ENCODE measurements at regions not wholly inside any gene's neighbourhood (a gene's known extent, or its start where the extent isn't known, plus 50 kb on each side); places are given as distances from the start of the nearest gene placed in this dataset.
"Not testable (repeated sequence)": the region's sequence is repeated elsewhere in the genome, so short reads cannot be mapped to it uniquely, and the experiment has no call there.

DNA sequence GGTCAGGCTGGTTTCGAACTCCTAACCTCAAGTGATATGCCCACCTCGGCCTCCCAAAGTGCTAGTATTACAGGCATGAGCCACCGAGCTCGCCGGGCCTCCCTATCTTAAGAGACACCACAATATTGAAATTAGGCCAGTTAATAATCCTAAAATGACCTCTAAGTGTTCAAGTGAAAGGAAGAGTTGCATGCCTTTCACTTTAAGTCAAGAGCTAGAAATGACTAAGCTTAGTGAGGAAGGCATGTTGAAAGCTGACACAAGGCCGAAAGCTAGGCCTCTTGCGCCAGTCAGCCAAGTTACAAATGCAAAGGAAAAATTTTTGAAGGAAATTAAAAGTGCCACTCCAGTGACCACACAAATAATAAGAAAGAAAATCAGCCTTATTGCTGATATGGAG, 144.5 kb upstream of the FNDC3A start:
- intact Hi-C loops (cut with micrococcal nuclease) = no loop called here
- H3K27me3 Mint-ChIP-seq (ENCODE audit: low read depth) = no peaks in the 10 kb centered on the region
- peaks cover 20% of the 10 kb centered on the region for H3K9me3 Mint-ChIP-seq
- peaks cover 48% of the 10 kb centered on the region for H3K4me1 Mint-ChIP-seq (ENCODE audit: low read depth)
- CTCF ChIA-PET = no interaction called here
- no peak overlapping the region for H3K4me3 Mint-ChIP-seq
- H3K36me3 Mint-ChIP-seq (ENCODE audit: low read depth) = peaks cover 11% of the 10 kb centered on the region
- H3K27ac Mint-ChIP-seq = no peak overlapping the region
- DNase-seq = no peak

DNA sequence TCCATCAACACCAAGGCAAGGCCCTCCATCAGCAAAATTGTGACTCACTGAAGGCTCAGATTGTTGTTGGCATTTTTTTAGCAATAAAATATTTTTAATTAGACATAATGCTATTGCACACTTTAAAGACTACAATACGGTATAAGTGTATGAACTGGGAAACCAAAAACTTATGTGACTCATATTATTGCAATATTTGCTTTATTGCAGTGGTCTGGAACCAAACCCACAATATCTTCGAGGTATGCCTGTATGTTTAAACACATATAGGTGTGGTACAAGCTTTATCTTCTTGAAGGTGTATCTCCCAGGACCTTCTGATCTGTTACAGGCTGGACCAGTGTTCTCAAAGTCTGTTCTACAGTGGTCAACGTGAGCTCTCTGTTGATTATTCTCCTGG, 142.3 kb upstream of the FNDC3A start:
- no peak overlapping the region for H3K4me3 Mint-ChIP-seq
- intact Hi-C loops (cut with micrococcal nuclease) = no loop called here
- H3K27me3 Mint-ChIP-seq (ENCODE audit: low read depth) = no peaks in the 10 kb centered on the region
- peaks cover 31% of the 10 kb centered on the region for H3K4me1 Mint-ChIP-seq (ENCODE audit: low read depth)
- DNase-seq = no peak
- no peak overlapping the region for H3K27ac Mint-ChIP-seq
- CTCF ChIA-PET = no interaction called here
- H3K9me3 Mint-ChIP-seq = peaks cover 2% of the 10 kb centered on the region
- peaks cover 3% of the 10 kb centered on the region for H3K36me3 Mint-ChIP-seq (ENCODE audit: low read depth)

DNA sequence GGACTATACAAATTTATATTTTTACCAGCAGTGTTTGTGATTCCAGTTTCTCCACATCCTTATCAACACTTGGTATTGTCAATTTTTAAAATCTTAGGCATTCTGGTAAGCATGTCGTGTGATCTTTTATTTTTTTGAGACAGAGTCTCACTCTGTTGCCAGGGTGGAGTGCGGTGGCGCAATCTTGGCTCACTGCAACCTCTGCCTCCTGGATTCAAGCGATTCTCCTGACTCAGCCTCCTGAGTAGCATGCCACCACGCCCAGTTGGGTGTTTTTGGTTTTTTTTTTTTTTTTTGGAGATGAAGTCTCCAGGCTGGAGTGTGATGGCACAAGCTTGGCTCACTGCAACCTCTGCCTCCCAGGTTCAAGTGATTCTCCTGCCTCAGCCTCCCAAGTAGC, 140.4 kb upstream of the FNDC3A start:
- DNase-seq; H3K27ac Mint-ChIP-seq; H3K9me3 Mint-ChIP-seq; H3K27me3 Mint-ChIP-seq (ENCODE audit: low read depth); CTCF ChIA-PET; H3K4me3 Mint-ChIP-seq; H3K36me3 Mint-ChIP-seq (ENCODE audit: low read depth); intact Hi-C loops (cut with micrococcal nuclease): not testable (repeated sequence)
- peaks cover 11% of the 10 kb centered on the region for H3K4me1 Mint-ChIP-seq (ENCODE audit: low read depth)

DNA sequence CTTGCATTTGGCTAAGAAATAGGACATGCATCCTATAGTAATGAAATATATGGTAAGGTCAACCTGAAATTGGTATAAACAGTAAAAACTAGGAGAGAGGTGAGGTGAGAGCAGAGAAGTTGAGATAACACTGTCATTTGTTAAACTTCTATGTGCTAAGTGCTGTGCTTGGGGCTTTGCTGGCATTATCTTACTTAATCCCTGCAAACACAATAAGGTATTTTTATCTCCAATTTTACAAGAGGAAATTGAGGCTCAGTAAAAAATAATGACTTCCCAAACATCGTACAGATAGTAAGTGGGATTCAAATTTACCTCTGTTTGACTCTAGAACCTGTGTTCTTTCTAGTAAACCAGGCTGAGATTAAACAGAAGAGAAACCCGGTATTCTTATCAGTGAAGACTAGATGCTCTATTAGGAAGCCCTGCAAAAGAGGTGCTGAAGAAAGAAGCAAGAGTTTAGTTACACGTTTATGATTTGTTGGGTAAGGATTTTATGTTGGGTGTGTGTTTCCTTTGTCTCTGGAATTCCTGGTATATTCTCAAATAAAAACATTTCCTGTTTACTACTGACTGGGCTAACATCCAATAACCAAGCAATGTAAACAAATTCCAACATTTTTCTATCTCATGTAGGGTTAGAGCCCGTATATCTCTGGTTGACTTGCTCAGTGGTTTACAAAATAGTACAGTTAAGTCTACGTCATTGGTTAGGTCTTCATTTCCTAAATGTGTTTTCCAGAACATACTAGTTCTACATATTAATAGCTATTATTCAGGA, 137.3 kb upstream of the FNDC3A start:
- H3K36me3 Mint-ChIP-seq (ENCODE audit: low read depth) = peaks cover 3% of the 10 kb centered on the region
- intact Hi-C loops (cut with micrococcal nuclease) = no loop called here
- CTCF ChIA-PET = no interaction called here
- H3K9me3 Mint-ChIP-seq = peaks cover 2% of the 10 kb centered on the region
- no peak overlapping the region for H3K4me3 Mint-ChIP-seq
- no peaks in the 10 kb centered on the region for H3K4me1 Mint-ChIP-seq (ENCODE audit: low read depth)
- no peak for DNase-seq
- no peak overlapping the region for H3K27ac Mint-ChIP-seq
- H3K27me3 Mint-ChIP-seq (ENCODE audit: low read depth) = no peaks in the 10 kb centered on the region

DNA sequence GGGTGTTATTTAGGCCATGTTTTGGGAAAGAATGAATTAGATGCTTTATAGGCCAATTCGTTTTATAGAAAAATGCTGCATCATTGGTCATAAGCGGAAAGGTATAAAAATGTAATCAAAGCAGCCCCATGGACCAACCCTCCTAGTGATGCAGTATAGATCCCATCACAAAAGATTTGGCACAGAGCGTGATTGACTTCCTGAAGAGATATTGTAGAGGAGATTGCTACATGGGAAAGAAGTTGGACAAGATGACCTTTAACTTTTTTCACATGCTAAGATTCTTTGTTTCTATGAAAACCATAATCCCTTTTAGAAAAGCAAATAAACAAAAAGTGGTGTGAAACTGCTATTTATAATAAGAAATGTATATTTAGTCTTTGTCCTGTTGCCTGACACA, 136.5 kb upstream of the FNDC3A start:
- no peaks in the 10 kb centered on the region for H3K27me3 Mint-ChIP-seq (ENCODE audit: low read depth)
- H3K36me3 Mint-ChIP-seq (ENCODE audit: low read depth) = no peaks in the 10 kb centered on the region
- intact Hi-C loops (cut with micrococcal nuclease) = no loop called here
- no peak overlapping the region for H3K4me3 Mint-ChIP-seq
- CTCF ChIA-PET = no interaction called here
- no peaks in the 10 kb centered on the region for H3K4me1 Mint-ChIP-seq (ENCODE audit: low read depth)
- no peak for DNase-seq
- no peaks in the 10 kb centered on the region for H3K9me3 Mint-ChIP-seq
- H3K27ac Mint-ChIP-seq = no peak overlapping the region

DNA sequence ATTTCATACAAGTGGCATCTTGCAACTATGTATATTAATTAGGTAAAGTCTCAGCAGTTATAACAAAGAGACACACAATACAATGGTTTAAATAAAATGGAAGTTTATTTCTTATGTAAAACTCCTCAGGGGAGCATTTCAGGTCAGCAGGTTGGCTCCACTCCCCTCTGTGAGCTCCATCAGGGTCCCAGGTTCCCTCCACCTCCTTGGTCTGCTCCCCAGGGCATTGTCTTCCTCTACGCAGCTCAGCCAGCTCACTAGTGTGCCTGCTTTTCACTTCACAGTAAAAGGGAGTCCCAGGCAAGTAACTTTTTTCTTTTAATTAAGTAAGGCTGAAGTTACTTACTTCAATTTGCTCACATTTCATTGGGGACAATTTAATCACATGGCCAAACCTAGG, 135.3 kb upstream of the FNDC3A start:
- CTCF ChIA-PET = interaction anchor here (0.7 to 1.0 kb wide), 2 partner anchors 10 to 21 kb away, joined by 3 to 4 read pairs; no protein-coding TSS in a partner anchor
- Mint-ChIP-seq H3K4me3 (no peak overlapping the region), H3K27ac (no peak overlapping the region), H3K27me3 (ENCODE audit: low read depth) (no peaks in the 10 kb centered on the region), H3K4me1 (ENCODE audit: low read depth) (no peaks in the 10 kb centered on the region), H3K9me3 (no peaks in the 10 kb centered on the region), H3K36me3 (ENCODE audit: low read depth) (no peaks in the 10 kb centered on the region)
- intact Hi-C loops (cut with micrococcal nuclease) = no loop called here
- no peak for DNase-seq

DNA sequence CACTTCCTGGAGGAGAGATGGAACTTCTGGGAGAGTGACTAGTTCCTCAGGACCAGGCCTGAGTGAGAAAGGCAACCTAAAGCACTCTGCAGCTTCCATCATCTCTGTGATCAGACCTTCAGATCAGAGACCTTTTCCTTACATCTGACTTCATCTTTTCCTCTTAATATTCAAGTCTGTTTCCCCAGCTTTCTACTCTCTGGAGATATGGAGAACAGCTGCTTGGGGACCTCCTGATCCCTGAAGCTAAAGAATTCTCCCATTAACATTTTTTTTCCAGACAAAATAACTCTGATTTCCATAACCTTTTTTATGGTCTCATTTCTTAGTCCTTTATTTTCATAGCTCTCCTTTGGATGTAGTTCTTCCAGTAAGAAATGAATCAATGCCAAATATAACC, 133.4 kb upstream of the FNDC3A start:
- intact Hi-C loops (cut with micrococcal nuclease) = no loop called here
- Mint-ChIP-seq H3K9me3 (no peaks in the 10 kb centered on the region), H3K27ac (no peak overlapping the region), H3K36me3 (ENCODE audit: low read depth) (no peaks in the 10 kb centered on the region), H3K4me1 (ENCODE audit: low read depth) (no peaks in the 10 kb centered on the region), H3K4me3 (no peak overlapping the region), H3K27me3 (ENCODE audit: low read depth) (no peaks in the 10 kb centered on the region)
- CTCF ChIA-PET = no interaction called here
- no peak for DNase-seq

DNA sequence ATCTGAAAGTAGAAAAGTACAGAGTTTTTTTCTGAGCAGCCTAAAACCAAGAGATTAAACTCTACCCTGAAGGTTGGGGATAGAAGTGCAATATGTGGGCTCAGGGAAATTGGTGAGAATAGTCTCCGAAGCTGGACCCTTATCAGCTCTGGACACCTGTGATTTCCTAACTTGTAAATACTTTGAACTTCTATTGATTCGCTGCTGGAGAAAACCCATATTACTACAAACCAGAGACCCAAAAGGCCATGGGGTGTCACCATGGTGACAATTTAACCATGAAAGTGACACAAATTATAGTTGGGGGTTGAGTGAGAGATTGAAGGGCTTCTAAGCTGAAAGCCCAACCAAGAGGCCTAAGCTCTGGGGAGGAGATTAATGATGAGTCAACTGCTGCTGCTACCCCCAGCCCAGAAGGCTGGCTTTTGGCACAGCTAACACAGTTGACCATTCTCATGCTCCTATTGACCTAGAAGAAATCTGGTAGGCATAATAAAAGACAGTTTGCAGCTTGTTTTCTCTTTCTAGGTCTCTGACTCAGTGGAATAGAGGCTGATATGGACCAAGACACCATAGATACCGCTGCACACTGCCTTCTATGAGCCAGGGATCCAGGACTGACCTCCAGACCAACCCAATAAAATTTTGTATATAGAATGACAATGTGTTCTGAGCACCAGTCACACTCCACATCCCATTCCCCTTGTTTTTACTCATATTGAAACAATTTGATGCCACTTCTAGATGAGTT, 131.9 kb upstream of the FNDC3A start:
- no peak for DNase-seq
- H3K36me3 Mint-ChIP-seq (ENCODE audit: low read depth) = no peaks in the 10 kb centered on the region
- no peak overlapping the region for H3K27ac Mint-ChIP-seq
- H3K9me3 Mint-ChIP-seq = no peaks in the 10 kb centered on the region
- H3K4me1 Mint-ChIP-seq (ENCODE audit: low read depth) = no peaks in the 10 kb centered on the region
- H3K27me3 Mint-ChIP-seq (ENCODE audit: low read depth) = no peaks in the 10 kb centered on the region
- no peak overlapping the region for H3K4me3 Mint-ChIP-seq
- CTCF ChIA-PET = interaction anchor here (0.6 to 0.8 kb wide), 2 partner anchors 75 to 383 kb away, joined by 3 to 4 read pairs; no protein-coding TSS in a partner anchor
- intact Hi-C loops (cut with micrococcal nuclease) = no loop called here

DNA sequence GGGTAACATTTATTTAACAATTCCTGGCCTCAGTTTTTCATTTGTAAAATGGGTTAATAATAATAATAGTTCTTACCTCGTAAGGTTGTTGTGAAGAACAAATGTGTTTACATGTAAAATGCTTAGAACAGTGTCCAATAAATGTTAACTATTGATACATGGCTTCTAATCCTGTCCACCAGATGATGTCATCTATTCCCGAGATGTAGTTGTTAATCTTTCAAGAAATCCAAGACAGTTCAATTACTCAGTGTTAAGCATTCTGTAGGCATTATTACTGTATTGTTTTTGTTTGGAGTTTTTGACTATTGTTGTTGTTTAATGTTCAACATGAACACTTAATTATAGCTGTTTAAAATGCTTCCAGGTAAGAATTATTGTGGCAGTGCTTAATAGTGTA, 131.0 kb upstream of the FNDC3A start:
- no peak overlapping the region for H3K4me3 Mint-ChIP-seq
- no peaks in the 10 kb centered on the region for H3K9me3 Mint-ChIP-seq
- CTCF ChIA-PET = no interaction called here
- intact Hi-C loops (cut with micrococcal nuclease) = no loop called here
- H3K27ac Mint-ChIP-seq = no peak overlapping the region
- DNase-seq = no peak
- H3K36me3 Mint-ChIP-seq (ENCODE audit: low read depth) = no peaks in the 10 kb centered on the region
- H3K27me3 Mint-ChIP-seq (ENCODE audit: low read depth) = no peaks in the 10 kb centered on the region
- H3K4me1 Mint-ChIP-seq (ENCODE audit: low read depth) = no peaks in the 10 kb centered on the region

DNA sequence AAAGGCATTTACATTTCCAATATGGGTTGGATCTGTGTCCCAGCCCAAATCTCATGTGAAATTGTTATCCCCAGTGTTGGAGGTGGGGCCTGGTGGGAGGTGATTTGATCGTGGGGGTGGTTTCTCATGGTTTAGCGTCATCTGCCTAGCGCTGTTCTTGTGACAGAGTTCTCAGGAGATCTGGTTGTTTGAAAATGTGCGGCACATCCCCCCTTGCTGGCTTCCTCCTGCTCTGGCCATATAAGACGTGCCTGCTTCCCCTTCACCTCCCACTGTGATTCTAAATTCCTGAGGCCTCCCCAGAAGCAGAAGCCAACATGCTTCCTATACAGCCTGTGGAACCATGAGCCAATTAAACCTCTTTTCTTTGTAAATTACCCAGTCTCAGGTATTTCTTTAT, 126.2 kb upstream of the FNDC3A start:
- intact Hi-C loops (cut with micrococcal nuclease) = no loop called here
- Mint-ChIP-seq H3K4me3 (no peak overlapping the region), H3K27me3 (ENCODE audit: low read depth) (no peaks in the 10 kb centered on the region), H3K36me3 (ENCODE audit: low read depth) (no peaks in the 10 kb centered on the region), H3K27ac (no peak overlapping the region), H3K4me1 (ENCODE audit: low read depth) (peaks cover 35% of the 10 kb centered on the region), H3K9me3 (no peaks in the 10 kb centered on the region)
- no peak for DNase-seq
- CTCF ChIA-PET = no interaction called here

DNA sequence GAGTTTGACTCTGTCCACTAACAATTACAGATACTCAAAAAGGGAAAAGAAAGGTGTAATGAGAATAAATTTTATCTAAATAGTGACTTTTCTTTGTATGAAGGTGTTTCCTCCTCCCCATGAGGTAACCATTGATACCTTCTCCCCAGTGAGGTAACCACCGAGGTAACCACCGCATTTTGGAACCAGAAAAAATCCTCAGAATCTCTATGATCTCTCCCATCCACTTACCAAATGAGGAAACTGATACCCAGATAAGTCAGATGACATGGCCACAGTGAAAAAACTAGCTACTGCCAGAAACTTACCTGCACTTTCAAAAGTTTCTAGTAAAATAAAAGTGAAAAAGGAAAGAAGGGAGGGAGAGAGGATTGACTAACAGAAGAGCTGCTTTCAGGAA, 124.0 kb upstream of the FNDC3A start:
- H3K27ac Mint-ChIP-seq = no peak overlapping the region
- no peaks in the 10 kb centered on the region for H3K27me3 Mint-ChIP-seq (ENCODE audit: low read depth)
- H3K9me3 Mint-ChIP-seq = no peaks in the 10 kb centered on the region
- CTCF ChIA-PET = interaction anchor here (0.9 to 1.3 kb wide), 3 partner anchors 30 to 89 kb away, joined by 3 to 4 read pairs (median 3); no protein-coding TSS in a partner anchor
- DNase-seq = peak; percentile 11
- peaks cover 35% of the 10 kb centered on the region for H3K4me1 Mint-ChIP-seq (ENCODE audit: low read depth)
- H3K4me3 Mint-ChIP-seq = no peak overlapping the region
- H3K36me3 Mint-ChIP-seq (ENCODE audit: low read depth) = no peaks in the 10 kb centered on the region
- intact Hi-C loops (cut with micrococcal nuclease) = loop anchor here (2.0 kb wide), 1 partner anchor 33 kb away; no protein-coding TSS in a partner anchor

DNA sequence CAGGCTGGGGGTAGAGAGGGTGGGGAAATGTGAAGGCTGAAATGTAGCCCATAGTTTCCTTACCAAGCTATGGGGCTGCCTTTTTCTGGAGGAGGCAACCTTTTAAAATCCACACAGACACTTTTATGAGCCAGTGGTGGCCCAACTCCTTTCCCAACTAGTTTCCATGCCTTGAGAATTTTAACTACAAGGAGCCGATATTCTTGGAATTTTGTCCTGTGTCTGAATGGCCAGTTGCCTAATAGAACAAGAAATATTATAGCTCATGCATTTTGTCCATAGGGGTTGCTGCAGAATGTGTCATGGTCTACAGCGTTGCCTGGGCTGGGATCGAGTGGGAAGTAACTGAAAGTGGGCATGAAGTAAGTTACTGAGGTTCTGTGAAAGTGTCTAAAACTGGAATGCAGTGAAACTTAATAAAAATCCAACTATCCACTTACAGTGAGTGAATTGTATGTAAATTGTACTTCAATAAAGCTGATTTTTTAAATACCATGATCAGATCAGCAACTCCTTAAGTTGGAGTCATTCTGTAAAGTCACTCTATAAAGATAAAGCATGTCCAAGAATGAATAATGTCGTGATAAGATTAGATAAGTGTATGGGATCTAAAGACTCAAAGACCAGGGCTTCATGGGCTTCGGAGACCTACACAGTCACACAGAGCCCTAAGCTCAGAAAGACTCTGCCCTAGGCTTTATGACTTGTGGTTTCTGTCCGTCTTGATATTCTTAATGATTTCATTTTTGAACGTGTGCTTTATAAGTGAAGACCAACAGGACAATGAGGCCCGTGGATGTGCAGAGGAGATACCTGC, 122.6 kb upstream of the FNDC3A start:
- Mint-ChIP-seq H3K9me3 (no peaks in the 10 kb centered on the region), H3K36me3 (ENCODE audit: low read depth) (no peaks in the 10 kb centered on the region), H3K27ac (no peak overlapping the region), H3K4me3 (no peak overlapping the region), H3K27me3 (ENCODE audit: low read depth) (no peaks in the 10 kb centered on the region), H3K4me1 (ENCODE audit: low read depth) (peaks cover 39% of the 10 kb centered on the region)
- intact Hi-C loops (cut with micrococcal nuclease) = loop anchor here (2.0 kb wide), 1 partner anchor 32 kb away; no protein-coding TSS in a partner anchor
- DNase-seq = no peak
- CTCF ChIA-PET = interaction anchor here (0.9 to 1.6 kb wide), 2 partner anchors 35 to 362 kb away, joined by 3 to 6 read pairs; no protein-coding TSS in a partner anchor

Data from activated naive CD4-positive, alpha-beta T cell treated with anti-CD3 and anti-CD28 coated beads for 36 hours (primary cell).